ENCODE measurements at regions not wholly inside any gene's neighbourhood (a gene's known extent, or its start where the extent isn't known, plus 50 kb on each side); places are given as distances from the start of the nearest gene placed in this dataset.

DNA sequence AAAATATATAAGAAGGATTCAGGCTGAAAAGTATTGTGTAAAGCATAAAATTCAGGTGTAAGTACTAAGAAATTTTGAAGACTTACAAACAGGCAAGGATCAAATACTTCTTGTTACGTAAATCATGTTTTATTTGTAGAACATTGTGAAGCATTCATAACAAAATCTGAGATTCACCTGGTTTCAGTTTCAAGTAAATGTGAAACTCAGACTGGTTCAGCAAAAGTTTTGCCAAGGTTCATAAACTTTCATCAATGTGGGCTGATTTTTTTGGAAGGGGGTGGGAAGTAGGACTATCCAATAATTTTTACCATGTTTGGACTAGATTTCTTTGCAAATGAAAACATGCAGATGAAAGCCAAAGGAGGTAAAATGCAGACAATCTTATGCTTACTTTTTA is 527.7 kb downstream of the ANKRD50 start:
- TF ChIP-seq CTCF (IDR thresholded peaks at IDR 0.05; ENCODE audit: insufficient read depth, low read length, missing control alignments) = no peak
- no peak overlapping the region for H3K4me3 ChIP-seq (ENCODE audit: low read depth, low read length)
- ChIA-PET POLR2A (no interaction called here), CTCF (no interaction called here)
- no peak for DNase-seq (ENCODE audit: low read depth, low spot score)

DNA sequence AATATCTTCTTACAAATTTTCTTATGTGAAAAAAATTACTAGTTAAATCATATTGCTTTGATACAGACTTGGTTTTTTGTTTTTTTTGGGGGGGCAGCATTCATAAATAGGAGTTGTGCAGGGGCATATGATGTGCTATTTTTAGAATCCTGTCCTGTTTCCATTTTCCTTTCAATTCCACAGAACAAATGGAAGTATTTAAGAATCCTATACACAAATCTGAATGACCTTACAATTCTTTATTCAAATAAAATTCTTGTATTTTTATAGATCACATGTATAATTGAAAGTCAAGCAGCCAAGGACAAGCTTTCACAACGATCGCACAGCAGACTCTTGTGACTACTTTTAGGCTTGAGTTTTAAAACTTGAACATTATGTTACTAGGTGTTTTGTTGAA is 523.9 kb downstream of the ANKRD50 start:
- POLR2A ChIA-PET = no interaction called here
- no peak for DNase-seq (ENCODE audit: low read depth, low spot score)
- no peak for TF ChIP-seq CTCF (IDR thresholded peaks at IDR 0.05; ENCODE audit: insufficient read depth, low read length, missing control alignments)
- CTCF ChIA-PET = no interaction called here
- H3K4me3 ChIP-seq (ENCODE audit: low read depth, low read length) = no peak overlapping the region

- no peak for TF ChIP-seq CTCF (IDR thresholded peaks at IDR 0.05; ENCODE audit: insufficient read depth, low read length, missing control alignments)
- CTCF ChIA-PET = no interaction called here
- POLR2A ChIA-PET = no interaction called here
- DNase-seq (ENCODE audit: low read depth, low spot score) = no peak
- no peak overlapping the region for H3K4me3 ChIP-seq (ENCODE audit: low read depth, low read length)
Measured at GRCh38 chr4:124189545-124189944, 523.0 kb downstream of the ANKRD50 start.

GRCh38 chr4:124191329-124191728 is 521.2 kb downstream of the ANKRD50 start:
- H3K4me3 ChIP-seq (ENCODE audit: low read depth, low read length) = no peak overlapping the region
- no peak for TF ChIP-seq CTCF (IDR thresholded peaks at IDR 0.05; ENCODE audit: insufficient read depth, low read length, missing control alignments)
- ChIA-PET POLR2A (no interaction called here), CTCF (interaction anchor here (1.2 kb wide), 1 partner anchor 11 kb away, joined by 3 read pairs; no protein-coding TSS in a partner anchor)
- DNase-seq (ENCODE audit: low read depth, low spot score) = no peak

- H3K4me3 ChIP-seq (ENCODE audit: low read depth, low read length) = no peak overlapping the region
- ChIA-PET CTCF (no interaction called here), POLR2A (no interaction called here)
- no peak for TF ChIP-seq CTCF (IDR thresholded peaks at IDR 0.05; ENCODE audit: insufficient read depth, low read length, missing control alignments)
- DNase-seq (ENCODE audit: low read depth, low spot score) = no peak
Measured at GRCh38 chr4:124192544-124192943, 520.0 kb downstream of the ANKRD50 start.

DNA sequence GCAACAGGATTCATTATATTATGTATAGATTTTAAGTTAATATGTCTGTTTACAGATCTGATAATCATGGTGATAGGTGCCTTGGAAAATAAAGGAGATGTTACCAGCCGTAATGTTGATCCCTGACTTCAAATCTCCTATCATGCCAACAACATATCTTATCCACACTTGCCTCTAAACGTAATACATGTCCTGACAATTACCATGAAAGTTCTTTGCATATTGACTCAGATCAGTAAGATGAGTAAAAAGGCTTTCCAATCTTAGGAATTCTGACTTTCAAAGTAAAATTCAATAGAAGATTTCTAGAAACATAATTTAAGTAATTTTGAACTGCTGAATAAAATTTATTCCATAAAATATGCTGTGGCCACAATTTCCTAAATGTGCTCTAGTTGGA is 513.3 kb downstream of the ANKRD50 start:
- TF ChIP-seq CTCF (IDR thresholded peaks at IDR 0.05; ENCODE audit: insufficient read depth, low read length, missing control alignments) = no peak
- ChIA-PET CTCF (no interaction called here), POLR2A (no interaction called here)
- no peak overlapping the region for H3K4me3 ChIP-seq (ENCODE audit: low read depth, low read length)
- no peak for DNase-seq (ENCODE audit: low read depth, low spot score)
